RPMI8226 (cell line): ENCODE measurements at regions not wholly inside any gene's neighbourhood (a gene's known extent, or its start where the extent isn't known, plus 50 kb on each side); places are given as distances from the start of the nearest gene placed in this dataset.

Experiments used
- DNase-seq: peaks from one replicate; pipeline ENCODE4 v3.0.0-alpha.2; 2015

- DNase-seq, result no peak
These were observed 423.2 kb downstream of the MN1 start for GRCh38 chr22:27378311-27378800.

- DNase-seq, result no peak
These were observed 422.6 kb downstream of the MN1 start for GRCh38 chr22:27378995-27379394.

- no peak for DNase-seq
These were observed 420.7 kb downstream of the MN1 start for GRCh38 chr22:27380855-27381254.

GRCh38 chr22:27381552-27381951 is 420.0 kb downstream of the MN1 start:
- peak; percentile 64 for DNase-seq

GRCh38 chr22:27381960-27382742 is 419.4 kb downstream of the MN1 start:
- DNase-seq, result no peak

- no peak for DNase-seq
These were observed 418.6 kb downstream of the MN1 start for GRCh38 chr22:27382947-27383346.

- DNase-seq, result no peak
These were observed 417.7 kb downstream of the MN1 start for GRCh38 chr22:27383896-27384295.

- no peak for DNase-seq
These were observed 416.1 kb downstream of the MN1 start for GRCh38 chr22:27385261-27385998.

GRCh38 chr22:27386186-27386585 is 415.4 kb downstream of the MN1 start:
- DNase-seq, result no peak

- DNase-seq, result no peak
These were observed 414.0 kb downstream of the MN1 start for GRCh38 chr22:27387561-27387960.

GRCh38 chr22:27388090-27388600 is 413.4 kb downstream of the MN1 start:
- no peak for DNase-seq

GRCh38 chr22:27389727-27390075 is 411.9 kb downstream of the MN1 start:
- no peak for DNase-seq

GRCh38 chr22:27391092-27391770 is 410.3 kb downstream of the MN1 start:
- DNase-seq, result no peak

- no peak for DNase-seq
These were observed 408.2 kb downstream of the MN1 start for GRCh38 chr22:27393371-27393770.

GRCh38 chr22:27394806-27395404 is 406.7 kb downstream of the MN1 start:
- DNase-seq, result no peak

- DNase-seq, result no peak
These were observed 404.3 kb downstream of the MN1 start for GRCh38 chr22:27397036-27397953.

- no peak for DNase-seq
These were observed 403.6 kb downstream of the MN1 start for GRCh38 chr22:27397954-27398342.

- no peak for DNase-seq
These were observed 402.4 kb downstream of the MN1 start for GRCh38 chr22:27399161-27399560.

- DNase-seq, result no peak
These were observed 400.7 kb downstream of the MN1 start for GRCh38 chr22:27400811-27401210.

- DNase-seq, result no peak
These were observed 400.2 kb downstream of the MN1 start for GRCh38 chr22:27401321-27401720.

GRCh38 chr22:27404441-27404840 is 397.1 kb downstream of the MN1 start:
- no peak for DNase-seq
